HG02571 (cell line): ENCODE measurements at regions not wholly inside any gene's neighbourhood (a gene's known extent, or its start where the extent isn't known, plus 50 kb on each side); places are given as distances from the start of the nearest gene placed in this dataset.

Experiments used
- ATAC-seq: cut with Tn5 transposase; IDR thresholded peaks from one replicate; pipeline ENCODE4 v1.9.1; 2021; ENCODE audit warnings: mild to moderate bottlenecking, moderate library complexity; ENCODE audit not compliant: unreplicated experiment

DNA sequence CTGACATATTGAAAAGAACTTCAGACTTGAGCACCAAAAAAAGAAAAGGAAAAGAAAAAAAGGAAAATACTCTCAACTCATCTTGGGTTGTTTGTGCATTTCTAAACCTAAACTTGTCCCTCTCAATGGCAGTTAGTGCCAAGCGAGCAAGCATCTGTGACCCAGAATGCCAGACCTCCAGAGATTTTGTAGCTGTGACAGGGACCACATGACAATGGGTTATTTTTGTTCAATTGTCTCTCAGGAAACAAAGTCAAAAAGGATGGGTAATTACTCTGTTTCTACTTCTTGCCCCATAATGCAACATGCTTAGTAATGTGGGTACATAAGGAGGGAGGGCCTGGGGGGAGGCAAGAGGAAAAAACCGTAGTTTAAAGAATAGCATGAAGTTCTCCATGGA, 285.7 kb upstream of the RTL1 start:
- ATAC-seq, result no peak

DNA sequence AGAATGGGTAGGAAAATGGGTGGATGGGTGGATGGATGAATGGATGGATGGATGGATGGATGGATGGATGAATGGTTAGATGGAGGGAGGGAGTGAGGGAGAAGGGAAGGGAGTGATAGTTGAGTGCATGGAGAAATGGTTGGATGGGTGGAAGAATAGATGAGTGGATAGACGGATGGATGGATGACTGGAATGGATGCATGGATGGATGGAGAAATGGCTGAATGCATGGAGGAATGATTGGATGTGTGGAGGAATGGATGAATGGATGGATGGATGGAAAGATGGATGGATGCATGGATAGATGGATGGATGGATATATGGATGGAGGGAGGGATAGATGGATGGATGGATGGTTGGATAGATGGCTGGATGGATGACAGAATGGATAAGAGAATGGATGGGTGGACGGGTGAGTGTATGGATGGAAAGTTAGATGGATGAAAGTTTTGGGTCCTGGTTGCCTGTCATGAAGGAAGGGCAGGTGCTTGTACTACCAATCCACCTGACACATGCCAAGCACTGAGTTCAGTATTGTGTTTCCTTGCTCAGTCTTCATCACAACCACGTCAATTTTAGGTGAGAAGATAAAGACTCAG, 286.5 kb upstream of the RTL1 start:
- ATAC-seq, result no peak

- ATAC-seq, result no peak
Observed at GRCh38 chr14:101191101-101191720, 287.7 kb upstream of the RTL1 start.

DNA sequence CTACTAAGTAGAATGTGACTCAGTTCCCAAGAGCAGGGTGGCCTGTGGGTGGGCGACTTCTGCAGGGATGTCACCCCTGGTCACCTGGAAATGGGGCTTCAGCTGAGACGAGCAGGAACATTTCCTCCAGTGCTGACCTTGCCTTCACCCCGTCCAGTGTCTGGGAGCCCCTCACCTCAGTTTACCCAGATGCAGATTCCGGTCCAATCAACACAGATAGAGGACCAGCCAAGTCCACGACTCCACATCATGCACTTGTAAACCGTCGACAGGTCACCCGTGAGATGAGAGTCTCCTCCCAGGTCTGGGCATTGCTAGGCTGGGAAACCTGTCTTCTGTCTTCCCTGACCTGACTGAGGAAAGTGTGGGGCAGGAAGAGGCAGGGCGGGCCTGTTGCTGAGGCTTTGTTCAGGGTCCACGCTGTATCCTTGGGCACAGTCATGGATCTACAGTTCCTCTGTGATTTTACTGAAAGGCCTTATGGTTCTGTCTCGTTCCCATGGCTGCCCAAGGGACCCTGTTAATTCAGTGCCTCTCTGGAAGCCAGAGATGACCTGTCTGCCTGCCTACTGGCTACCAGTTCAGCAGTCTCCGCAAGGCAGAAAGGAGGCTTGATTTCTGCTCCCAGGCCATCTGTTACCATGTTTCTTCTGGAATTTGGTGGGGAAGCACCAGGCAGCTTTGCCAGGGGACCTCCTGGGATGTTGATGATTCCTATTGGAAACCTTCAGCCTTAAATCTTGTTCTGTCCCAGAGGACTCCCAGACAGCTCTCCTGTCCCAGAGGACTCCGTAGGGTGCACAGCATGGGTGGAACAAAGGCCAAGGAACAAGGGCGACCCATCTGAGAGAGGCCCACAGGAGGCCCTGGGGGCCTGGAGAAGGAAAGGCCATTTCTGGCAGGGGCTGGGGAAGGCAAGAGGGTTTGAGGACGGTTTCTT, 288.5 kb upstream of the RTL1 start:
- no peak for ATAC-seq

DNA sequence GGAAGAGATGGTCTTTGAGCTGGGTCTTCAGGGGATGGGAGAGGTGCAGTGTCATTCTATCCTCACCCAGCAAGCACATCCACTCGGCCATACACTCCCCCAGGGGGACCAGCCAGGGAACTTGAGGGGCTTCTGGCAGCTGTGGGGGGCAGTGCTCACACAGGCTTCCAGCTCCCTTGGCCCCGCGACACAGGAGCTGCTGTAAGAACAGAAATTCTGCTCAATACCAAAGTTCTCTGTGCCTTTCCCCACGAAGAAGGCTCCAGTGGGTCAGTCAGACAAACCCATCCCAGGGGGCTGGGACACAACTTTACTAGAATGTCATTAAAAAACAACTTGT, 289.1 kb upstream of the RTL1 start:
- ATAC-seq, result no peak

DNA sequence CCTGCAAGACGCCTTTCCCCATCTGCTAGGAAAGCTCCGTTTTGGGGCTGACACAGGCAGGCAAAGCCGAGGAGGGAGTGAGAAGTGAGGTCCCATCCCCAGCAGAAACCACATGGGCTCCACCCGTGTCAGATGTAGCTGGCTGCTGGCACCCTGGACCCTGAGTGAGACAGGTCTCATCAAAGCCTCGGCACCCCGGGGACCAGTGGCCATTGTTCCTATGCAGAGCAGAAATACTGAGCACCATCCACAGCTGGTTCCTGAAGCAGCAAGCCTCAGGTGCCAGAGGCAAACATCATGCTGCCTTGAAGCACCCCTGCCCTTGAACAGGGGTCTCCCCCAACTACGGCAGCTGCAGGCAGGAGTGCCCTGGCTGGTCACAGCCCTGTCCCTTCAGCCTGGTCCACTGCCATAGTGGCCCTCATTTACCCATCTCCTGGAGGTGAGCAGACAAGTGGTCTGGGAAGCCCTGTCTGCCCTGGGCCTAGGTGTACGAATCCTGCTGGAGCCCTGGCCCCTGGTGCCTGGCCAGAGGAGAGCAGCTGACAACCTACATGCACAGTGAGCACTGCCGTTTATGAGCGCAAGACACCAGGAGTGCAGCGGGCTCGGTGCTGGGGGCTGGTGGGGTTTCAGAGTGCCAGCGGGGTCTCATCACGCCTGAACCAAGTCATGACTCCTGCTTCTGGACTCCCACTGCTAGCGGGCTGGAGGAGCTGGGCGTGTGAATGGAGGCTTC, 289.8 kb upstream of the RTL1 start:
- no peak for ATAC-seq

GRCh38 chr14:101193845-101194372, 290.4 kb upstream of the RTL1 start:
- no peak for ATAC-seq

GRCh38 chr14:101194373-101195308, 291.1 kb upstream of the RTL1 start:
- no peak for ATAC-seq

GRCh38 chr14:101195309-101195901, 291.9 kb upstream of the RTL1 start:
- ATAC-seq, result no peak

DNA sequence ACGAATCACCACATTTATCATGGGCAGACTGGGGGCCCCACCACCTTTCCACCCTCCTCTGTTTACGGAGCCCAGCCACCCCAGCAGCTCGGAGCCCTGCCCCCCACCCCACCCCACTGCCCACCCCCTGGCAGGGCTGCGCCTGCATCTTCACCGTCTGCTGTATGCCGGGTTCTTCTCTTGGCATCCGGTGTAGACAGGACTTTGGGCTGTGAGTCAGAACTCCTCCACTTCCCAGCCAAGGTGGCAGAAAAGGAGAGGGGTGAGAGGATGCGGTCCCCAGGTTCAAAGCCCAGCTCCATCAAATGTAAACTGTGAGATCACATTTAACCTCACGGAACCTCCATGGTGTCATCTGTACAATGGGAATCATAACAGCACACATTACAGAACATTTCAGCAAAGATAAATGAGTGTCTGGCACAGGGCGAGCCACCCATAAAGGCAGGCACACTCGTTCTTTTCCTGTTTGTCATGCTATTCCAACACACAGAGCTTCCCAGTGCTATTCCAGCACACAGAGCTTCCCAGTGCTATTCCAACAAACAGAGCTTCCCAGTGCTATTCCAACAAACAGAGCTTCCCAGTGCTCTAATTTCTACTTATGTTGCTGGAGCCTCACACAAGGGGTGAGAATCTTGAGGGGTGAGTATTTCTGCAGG, 292.7 kb upstream of the RTL1 start:
- no peak for ATAC-seq

GRCh38 chr14:101196795-101197590, 293.5 kb upstream of the RTL1 start:
- no peak for ATAC-seq

- ATAC-seq, result no peak
Observed at GRCh38 chr14:101197595-101198397, 294.3 kb upstream of the RTL1 start.

DNA sequence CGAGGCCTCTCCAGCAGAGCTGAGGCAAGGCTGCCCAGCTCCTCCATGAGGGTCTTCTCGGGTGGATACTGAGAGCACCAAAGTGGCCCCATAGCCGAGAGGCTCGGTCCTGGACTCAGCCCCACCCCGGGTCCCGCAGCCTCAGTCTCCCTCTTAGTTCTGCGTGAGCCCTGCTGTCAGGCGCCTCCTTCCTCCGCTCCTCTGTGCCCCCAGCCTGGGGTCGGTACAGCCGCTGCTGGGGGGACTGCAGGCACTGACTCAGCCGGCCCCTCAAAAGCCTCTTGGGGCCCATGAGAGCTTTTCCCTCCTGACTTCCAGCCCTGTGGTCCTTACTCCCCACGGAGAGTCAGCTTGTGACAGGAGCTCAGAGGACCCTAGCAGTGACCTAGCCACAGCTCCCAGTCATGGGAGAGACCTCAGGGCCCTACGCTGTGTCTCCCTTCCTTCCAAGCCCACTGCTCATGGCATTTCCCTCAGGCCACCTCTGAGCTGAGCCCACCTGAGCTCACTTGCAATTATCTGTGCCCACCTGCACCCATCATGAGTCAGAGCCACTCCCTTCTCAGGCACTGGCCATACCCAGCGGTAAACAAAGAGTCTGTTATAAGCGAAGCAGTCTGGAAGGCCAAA, 295.0 kb upstream of the RTL1 start:
- ATAC-seq, result no peak

DNA sequence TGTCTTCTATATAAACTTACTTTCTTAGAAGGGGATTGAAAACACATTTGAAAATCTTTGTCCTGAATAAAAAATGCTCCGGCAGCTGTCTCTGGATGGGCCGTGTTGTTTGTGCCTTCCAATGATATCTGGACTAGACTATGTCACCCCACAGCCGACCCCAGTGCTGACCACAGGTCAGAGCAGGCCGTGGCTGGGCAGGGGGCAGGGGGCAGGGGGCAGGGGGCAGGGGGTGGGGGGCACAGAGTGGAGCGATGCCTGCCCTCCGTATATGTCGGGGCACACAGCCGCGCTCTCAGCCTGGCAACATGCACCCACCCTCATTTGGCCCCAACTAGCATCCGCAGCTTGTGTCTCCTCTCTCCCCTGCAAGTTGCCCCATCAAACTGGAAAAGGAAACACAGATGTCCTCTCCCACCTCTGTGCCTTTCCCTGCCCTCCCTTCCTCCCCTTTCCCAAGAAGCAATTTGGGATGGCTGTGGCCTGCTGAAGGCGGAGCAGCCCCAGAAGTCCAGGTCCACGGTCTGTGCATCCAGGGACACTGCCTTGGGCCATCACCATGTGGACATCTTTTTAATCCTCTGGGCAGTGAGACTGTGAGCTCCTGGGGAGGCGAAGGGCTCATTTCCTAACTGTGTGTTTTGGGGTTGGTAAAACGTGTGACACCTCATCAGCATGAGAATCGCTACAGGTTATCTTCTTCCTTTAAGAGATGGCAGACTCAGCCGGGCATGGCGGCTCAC, 295.7 kb upstream of the RTL1 start:
- no peak for ATAC-seq

DNA sequence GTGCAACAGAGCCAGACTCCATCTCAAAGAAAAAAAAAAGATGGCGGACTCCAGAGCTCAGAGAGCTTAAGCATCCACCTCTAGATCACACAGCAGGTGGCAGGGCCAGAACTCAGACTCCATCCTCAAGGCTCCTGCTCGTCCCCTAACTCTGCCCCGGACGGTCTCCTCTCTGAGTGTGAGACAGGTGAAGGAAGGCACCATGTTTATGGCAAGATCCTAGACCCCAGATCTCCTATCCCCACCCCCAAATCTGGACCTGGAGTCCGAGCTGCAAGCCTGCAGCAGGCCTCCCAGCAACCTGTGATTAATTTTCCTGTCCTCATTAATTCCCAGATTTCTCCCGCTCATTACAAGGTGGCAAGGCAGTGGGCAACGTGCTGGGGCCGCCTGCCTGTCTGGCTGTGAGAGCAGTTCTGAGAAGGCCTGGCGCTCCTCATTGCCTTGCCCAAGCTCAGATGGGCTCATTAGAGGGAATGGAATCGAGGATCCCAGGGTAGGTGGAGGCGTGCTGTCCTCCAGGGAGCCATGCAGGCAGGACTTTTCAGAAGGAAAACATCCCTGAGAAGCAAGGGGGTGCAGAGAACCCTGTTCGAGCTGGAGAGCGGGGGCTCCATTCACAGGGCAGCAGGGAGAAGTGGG, 296.6 kb upstream of the RTL1 start:
- ATAC-seq, result no peak
